ENCODE measurements at regions not wholly inside any gene's neighbourhood (a gene's known extent, or its start where the extent isn't known, plus 50 kb on each side); places are given as distances from the start of the nearest gene placed in this dataset.

DNA sequence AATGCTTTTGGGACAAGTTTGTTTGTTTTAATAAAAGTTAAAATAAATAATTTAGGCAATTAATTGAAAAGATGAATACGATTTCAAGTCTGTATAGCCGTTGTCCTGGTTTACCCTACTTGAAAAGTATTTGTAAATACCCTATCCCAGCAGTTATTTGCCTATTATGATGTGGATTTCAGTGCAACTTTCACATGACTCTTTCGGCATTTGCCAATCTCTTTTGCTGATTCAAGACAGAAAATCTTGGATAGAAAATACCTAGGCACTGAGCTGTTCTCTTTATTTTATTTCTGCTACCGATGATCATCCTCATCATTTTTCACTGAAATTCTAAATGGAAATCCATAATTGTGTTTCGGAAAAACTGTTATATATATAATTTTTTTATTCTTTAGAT lies 125.9 kb upstream of the FZD8 start:
- Histone ChIP-seq H3K36me3 (ENCODE audit: control insufficient read depth, insufficient read depth, low read length) (no peaks in the 10 kb centered on the region), H3K4me3 (ENCODE audit: low read depth, low read length) (no peak overlapping the region), H3K27me3 (ENCODE audit: control insufficient read depth, insufficient read depth, low read length) (no peaks in the 10 kb centered on the region)
- DNase-seq (ENCODE audit: low read depth), result no peak
- TF ChIP-seq, protein P1, sequence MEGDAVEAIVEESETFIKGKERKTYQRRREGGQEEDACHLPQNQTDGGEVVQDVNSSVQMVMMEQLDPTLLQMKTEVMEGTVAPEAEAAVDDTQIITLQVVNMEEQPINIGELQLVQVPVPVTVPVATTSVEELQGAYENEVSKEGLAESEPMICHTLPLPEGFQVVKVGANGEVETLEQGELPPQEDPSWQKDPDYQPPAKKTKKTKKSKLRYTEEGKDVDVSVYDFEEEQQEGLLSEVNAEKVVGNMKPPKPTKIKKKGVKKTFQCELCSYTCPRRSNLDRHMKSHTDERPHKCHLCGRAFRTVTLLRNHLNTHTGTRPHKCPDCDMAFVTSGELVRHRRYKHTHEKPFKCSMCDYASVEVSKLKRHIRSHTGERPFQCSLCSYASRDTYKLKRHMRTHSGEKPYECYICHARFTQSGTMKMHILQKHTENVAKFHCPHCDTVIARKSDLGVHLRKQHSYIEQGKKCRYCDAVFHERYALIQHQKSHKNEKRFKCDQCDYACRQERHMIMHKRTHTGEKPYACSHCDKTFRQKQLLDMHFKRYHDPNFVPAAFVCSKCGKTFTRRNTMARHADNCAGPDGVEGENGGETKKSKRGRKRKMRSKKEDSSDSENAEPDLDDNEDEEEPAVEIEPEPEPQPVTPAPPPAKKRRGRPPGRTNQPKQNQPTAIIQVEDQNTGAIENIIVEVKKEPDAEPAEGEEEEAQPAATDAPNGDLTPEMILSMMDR (IDR thresholded peaks at IDR 0.05; ENCODE audit: insufficient read depth, low read length, poor library complexity, severe bottlenecking), result no peak

DNA sequence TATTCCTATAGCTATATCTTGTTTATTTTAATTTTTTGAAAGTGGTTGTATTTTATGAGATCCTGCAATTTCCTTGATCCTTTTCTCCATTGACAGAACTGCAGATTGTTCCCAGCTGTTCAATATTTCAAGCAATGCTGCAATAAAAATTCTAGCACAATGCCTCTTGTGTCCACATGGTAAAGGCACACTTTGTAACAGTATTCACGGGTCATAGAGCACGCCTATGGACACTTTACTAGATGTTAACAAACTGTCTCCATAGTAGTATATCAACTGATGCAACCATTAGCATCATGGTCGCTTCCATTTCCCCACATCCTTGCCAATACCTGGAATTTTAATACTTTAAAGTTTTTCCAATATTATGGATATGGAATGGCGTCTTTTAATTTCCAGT lies 123.9 kb upstream of the FZD8 start:
- Histone ChIP-seq H3K4me3 (ENCODE audit: low read depth, low read length) (no peak overlapping the region), H3K27me3 (ENCODE audit: control insufficient read depth, insufficient read depth, low read length) (no peaks in the 10 kb centered on the region), H3K36me3 (ENCODE audit: control insufficient read depth, insufficient read depth, low read length) (no peaks in the 10 kb centered on the region)
- no peak for DNase-seq (ENCODE audit: low read depth)
- TF ChIP-seq, protein P1 (IDR thresholded peaks at IDR 0.05; ENCODE audit: insufficient read depth, low read length, poor library complexity, severe bottlenecking), result no peak

DNA sequence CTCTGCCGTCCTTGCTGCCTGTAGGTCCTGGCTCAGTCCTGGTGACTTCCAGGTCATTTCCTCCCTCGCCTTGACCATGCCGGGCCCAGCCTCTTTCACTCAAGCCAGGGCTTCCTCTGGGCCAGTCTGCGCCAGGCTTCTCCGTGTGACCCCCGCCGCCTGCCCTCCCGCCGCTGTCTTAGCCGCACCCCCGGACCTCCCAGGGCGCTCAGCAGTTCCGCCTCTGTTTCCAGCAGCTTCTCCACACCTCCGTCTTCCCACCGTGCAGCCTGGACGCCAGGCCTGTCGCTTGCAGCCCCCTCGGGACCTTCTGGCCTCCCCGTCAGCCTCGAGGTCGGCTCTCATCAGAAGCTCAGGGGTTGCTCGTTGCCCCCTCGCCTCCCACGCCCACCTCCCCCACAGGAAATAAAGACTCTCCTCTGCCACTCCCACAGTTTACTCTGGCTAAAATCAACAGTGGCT lies 123.0 kb upstream of the FZD8 start:
- Histone ChIP-seq H3K4me3 (ENCODE audit: low read depth, low read length) (no peak overlapping the region), H3K36me3 (ENCODE audit: control insufficient read depth, insufficient read depth, low read length) (no peaks in the 10 kb centered on the region), H3K27me3 (ENCODE audit: control insufficient read depth, insufficient read depth, low read length) (no peaks in the 10 kb centered on the region)
- no peak for DNase-seq (ENCODE audit: low read depth)
- TF ChIP-seq, protein P1 (IDR thresholded peaks at IDR 0.05; ENCODE audit: insufficient read depth, low read length, poor library complexity, severe bottlenecking), result no peak

DNA sequence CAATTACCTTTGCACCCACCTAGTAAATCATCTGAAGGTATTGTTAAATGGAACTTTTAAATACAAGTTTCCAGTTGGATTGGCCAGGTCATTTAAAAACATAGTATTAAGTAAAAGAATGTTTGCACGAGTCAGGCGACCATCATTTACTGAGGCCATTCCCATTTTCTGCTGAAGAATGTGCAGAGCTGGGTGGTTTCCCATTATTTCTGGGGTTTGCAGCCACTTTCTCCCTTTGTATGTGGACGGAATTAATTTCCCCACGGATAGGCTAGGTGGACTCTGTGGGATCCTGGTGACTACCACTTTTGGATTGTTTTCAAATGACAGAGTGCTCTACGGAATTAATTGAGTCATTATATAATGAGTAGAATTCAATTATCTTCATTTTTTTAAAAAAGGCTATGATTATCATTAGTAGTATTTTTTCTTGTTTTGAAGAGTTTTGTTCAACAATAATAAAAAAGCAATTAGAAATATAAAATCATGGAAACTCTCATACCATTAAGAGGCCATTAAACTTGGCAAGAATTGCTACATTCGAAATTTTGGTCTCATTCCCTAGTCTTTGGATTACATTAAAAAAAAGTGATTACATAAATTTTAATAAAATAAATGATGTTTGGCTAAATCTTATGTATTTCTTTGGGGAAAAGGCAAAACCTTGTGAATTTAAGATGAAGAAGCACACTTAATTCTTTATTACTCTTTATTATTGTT lies 120.4 kb upstream of the FZD8 start:
- H3K27me3 ChIP-seq (ENCODE audit: control insufficient read depth, insufficient read depth, low read length), result no peaks in the 10 kb centered on the region

DNA sequence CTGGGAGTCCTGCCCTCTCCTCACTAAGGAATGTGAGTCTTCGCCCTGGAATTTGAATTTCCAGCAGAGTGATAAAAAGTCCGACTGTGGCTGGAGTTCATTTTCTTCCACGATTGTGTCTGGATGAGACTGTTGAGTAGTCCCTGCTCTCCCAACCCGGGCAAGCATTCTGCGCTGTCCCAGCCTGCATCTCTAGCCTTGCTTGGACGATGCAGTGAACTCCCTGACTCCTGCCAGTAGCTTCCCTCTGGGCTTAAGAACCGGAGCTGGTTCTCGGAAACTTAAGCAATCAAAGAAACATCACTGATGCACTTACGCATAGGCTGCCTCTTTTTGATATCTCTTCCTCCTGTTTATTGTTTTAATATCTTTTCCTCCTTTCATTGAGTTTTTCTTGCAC lies 116.0 kb upstream of the FZD8 start:
- Histone ChIP-seq H3K27me3 (ENCODE audit: control insufficient read depth, insufficient read depth, low read length) (no peaks in the 10 kb centered on the region), H3K36me3 (ENCODE audit: control insufficient read depth, insufficient read depth, low read length) (no peaks in the 10 kb centered on the region), H3K4me3 (ENCODE audit: low read depth, low read length) (no peak overlapping the region)
- no peak for DNase-seq (ENCODE audit: low read depth)
- TF ChIP-seq, protein P1 (IDR thresholded peaks at IDR 0.05; ENCODE audit: insufficient read depth, low read length, poor library complexity, severe bottlenecking), result no peak

More for the DNA sequence above, 120.4 kb upstream of the FZD8 start:
- TF ChIP-seq, protein P1 (IDR thresholded peaks at IDR 0.05; ENCODE audit: insufficient read depth, low read length, poor library complexity, severe bottlenecking), result no peak
- Histone ChIP-seq H3K36me3 (ENCODE audit: control insufficient read depth, insufficient read depth, low read length) (no peaks in the 10 kb centered on the region), H3K4me3 (ENCODE audit: low read depth, low read length) (no peak overlapping the region)
- no peak for DNase-seq (ENCODE audit: low read depth)

DNA sequence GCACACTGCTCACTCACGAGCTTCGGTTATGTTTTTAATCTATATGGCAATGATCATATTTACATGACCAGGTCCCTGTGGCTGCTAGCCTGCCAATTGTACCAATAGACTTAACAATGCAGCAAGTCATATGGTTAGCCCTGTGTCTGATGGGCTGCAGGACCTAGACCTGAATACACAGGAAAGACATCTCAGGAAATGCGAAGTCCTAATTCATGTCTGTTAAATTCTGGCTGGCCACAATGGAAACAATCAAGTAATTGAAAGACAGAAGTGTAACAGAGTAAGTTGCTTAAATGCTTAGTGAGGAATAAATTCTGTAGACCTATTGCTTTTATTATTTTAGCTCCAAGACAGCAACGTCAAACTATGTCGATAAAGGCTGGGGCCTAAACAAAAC lies 112.4 kb upstream of the FZD8 start:
- Histone ChIP-seq H3K36me3 (ENCODE audit: control insufficient read depth, insufficient read depth, low read length) (no peaks in the 10 kb centered on the region), H3K27me3 (ENCODE audit: control insufficient read depth, insufficient read depth, low read length) (no peaks in the 10 kb centered on the region), H3K4me3 (ENCODE audit: low read depth, low read length) (no peak overlapping the region)
- no peak for DNase-seq (ENCODE audit: low read depth)
- TF ChIP-seq, protein P1 (IDR thresholded peaks at IDR 0.05; ENCODE audit: insufficient read depth, low read length, poor library complexity, severe bottlenecking), result no peak

All from kidney epithelial cell (primary cell).